GM23338 (cell line): ENCODE measurements at regions not wholly inside any gene's neighbourhood (a gene's known extent, or its start where the extent isn't known, plus 50 kb on each side); places are given as distances from the start of the nearest gene placed in this dataset.

Experiments used
- ATAC-seq: fragments of 200-7000 bp; cut with Tn5 transposase; 3 replicates; pipeline ENCODE4 v1.9.1; 2020
- DNase-seq: peaks from one replicate; pipeline ENCODE4 v3.0.0-alpha.2; 2015; ENCODE audit warnings: low spot score
- H2AFZ ChIP-seq: fragments of 200-600 bp; sonication (generic); 2 replicates; pipeline ENCODE4 v1.8.0; 2016; ENCODE audit warnings: antibody characterized with exemption, mild to moderate bottlenecking, moderate library complexity
- H3F3A ChIP-seq: fragments of 200-600 bp; sonication (generic); replicated peaks from 2 replicates; pipeline ENCODE4 v1.8.0; 2017; ENCODE audit warnings: antibody characterized with exemption, mixed run types, low read depth
- H3K27ac ChIP-seq: fragments of 200-600 bp; sonication (generic); 2 replicates; pipeline ENCODE4 v1.6.1; 2016; ENCODE audit warnings: low read depth
- H3K27me3 ChIP-seq: fragments of 200-600 bp; sonication (generic); 2 replicates; pipeline ENCODE4 v1.8.0; 2016; ENCODE audit warnings: mild to moderate bottlenecking, mixed run types, moderate library complexity; ENCODE audit not compliant: insufficient read depth
- H3K36me3 ChIP-seq: fragments of 200-600 bp; sonication (generic); 2 replicates; pipeline ENCODE4 v1.8.0; 2016; ENCODE audit warnings: mild to moderate bottlenecking; ENCODE audit not compliant: insufficient read depth
- H3K4me1 ChIP-seq: fragments of 200-600 bp; sonication (generic); 2 replicates; pipeline ENCODE4 v1.8.0; 2016; ENCODE audit warnings: mild to moderate bottlenecking, moderate library complexity; ENCODE audit not compliant: insufficient read depth
- H3K4me2 ChIP-seq: fragments of 200-600 bp; sonication (generic); 2 replicates; pipeline ENCODE4 v1.7.1; 2017; ENCODE audit warnings: mixed run types
- H3K4me3 ChIP-seq: fragments of 200-600 bp; sonication (generic); 2 replicates; pipeline ENCODE4 v1.6.1; 2016; ENCODE audit warnings: mixed run types
- H3K79me2 ChIP-seq: fragments of 200-600 bp; sonication (generic); replicated peaks from 2 replicates; pipeline ENCODE4 v1.8.0; 2017; ENCODE audit warnings: mild to moderate bottlenecking; ENCODE audit not compliant: insufficient read depth
- H3K9me2 ChIP-seq: fragments of 200-600 bp; sonication (generic); 2 replicates; pipeline ENCODE4 v1.8.0; 2017; ENCODE audit not compliant: insufficient read depth
- H4K20me1 ChIP-seq: fragments of 200-600 bp; sonication (generic); replicated peaks from 2 replicates; pipeline ENCODE4 v1.8.0; 2017; ENCODE audit warnings: mild to moderate bottlenecking; ENCODE audit not compliant: insufficient read depth
- H3K27ac Mint-ChIP-seq: 2 replicates; pipeline ENCODE4 v1.8.0; 2020; ENCODE audit warnings: inconsistent platforms, mild to moderate bottlenecking, moderate library complexity, mixed read lengths
- H3K27me3 Mint-ChIP-seq: 3 replicates; pipeline ENCODE4 v1.8.0; 2022; ENCODE audit warnings: low read depth, mild to moderate bottlenecking, moderate library complexity, mixed read lengths, inconsistent platforms; ENCODE audit not compliant: insufficient read depth, poor library complexity
- H3K36me3 Mint-ChIP-seq: 3 replicates; pipeline ENCODE4 v1.8.0; 2021; ENCODE audit warnings: low read depth, mild to moderate bottlenecking, inconsistent platforms, moderate library complexity, mixed read lengths
- H3K4me1 Mint-ChIP-seq: 3 replicates; pipeline ENCODE4 v1.8.0; 2020; ENCODE audit warnings: mild to moderate bottlenecking, inconsistent platforms, mixed read lengths
- H3K4me3 Mint-ChIP-seq: 3 replicates; pipeline ENCODE4 v1.8.0; 2021; ENCODE audit warnings: moderate library complexity, mild to moderate bottlenecking, inconsistent platforms, mixed read lengths
- H3K9me3 Mint-ChIP-seq: 3 replicates; pipeline ENCODE4 v1.8.0; 2020; ENCODE audit warnings: moderate library complexity, mild to moderate bottlenecking, inconsistent platforms, mixed read lengths
- CREB1 ChIP-seq: fragments of 250-450 bp; sonication (Bioruptor Pico); IDR thresholded peaks from 2 replicates; pipeline ENCODE4 v1.5.0; 2020; ENCODE audit warnings: low read depth, mild to moderate bottlenecking, moderate library complexity
- EZH2 ChIP-seq: fragments of 200-600 bp; sonication (generic); IDR thresholded peaks from one replicate; pipeline ENCODE4 v1.8.0; 2017; ENCODE audit warnings: antibody characterized with exemption, mild to moderate bottlenecking, low read depth; ENCODE audit not compliant: unreplicated experiment
- EZH2phosphoT487 ChIP-seq: fragments of 200-600 bp; sonication (generic); IDR thresholded peaks from one replicate; pipeline ENCODE4 v1.8.1; 2018; ENCODE audit warnings: antibody characterized with exemption; ENCODE audit not compliant: unreplicated experiment
- NANOG ChIP-seq: IDR thresholded peaks from 2 replicates; pipeline ENCODE4 v1.6.1; 2016; ENCODE audit warnings: antibody characterized with exemption, borderline replicate concordance
- STAT1 ChIP-seq: IDR thresholded peaks from one replicate; pipeline ENCODE4 v1.6.1; 2016; ENCODE audit warnings: antibody characterized with exemption; ENCODE audit not compliant: unreplicated experiment
- ZNF114 ChIP-seq: fragments of 250-450 bp; sonication (Bioruptor Pico); IDR thresholded peaks from 2 replicates; pipeline ENCODE4 v1.5.0; 2020; ENCODE audit warnings: mild to moderate bottlenecking, moderate library complexity
- ZNF331 ChIP-seq: fragments of 250-450 bp; sonication (Bioruptor Pico); IDR thresholded peaks from 2 replicates; pipeline ENCODE4 v1.5.0; 2020; ENCODE audit warnings: low read depth, mild to moderate bottlenecking, moderate library complexity
- TF ChIP-seq, protein P1 (sequence below): IDR thresholded peaks from 2 replicates; pipeline ENCODE4 v1.6.1; 2016; ENCODE audit warnings: antibody characterized with exemption
- TF ChIP-seq, protein P2 (sequence below): fragments of 250-450 bp; sonication (Bioruptor Pico); IDR thresholded peaks from 2 replicates; pipeline ENCODE4 v1.5.0; 2020; ENCODE audit warnings: mild to moderate bottlenecking, moderate library complexity

- TF ChIP-seq, protein P1, sequence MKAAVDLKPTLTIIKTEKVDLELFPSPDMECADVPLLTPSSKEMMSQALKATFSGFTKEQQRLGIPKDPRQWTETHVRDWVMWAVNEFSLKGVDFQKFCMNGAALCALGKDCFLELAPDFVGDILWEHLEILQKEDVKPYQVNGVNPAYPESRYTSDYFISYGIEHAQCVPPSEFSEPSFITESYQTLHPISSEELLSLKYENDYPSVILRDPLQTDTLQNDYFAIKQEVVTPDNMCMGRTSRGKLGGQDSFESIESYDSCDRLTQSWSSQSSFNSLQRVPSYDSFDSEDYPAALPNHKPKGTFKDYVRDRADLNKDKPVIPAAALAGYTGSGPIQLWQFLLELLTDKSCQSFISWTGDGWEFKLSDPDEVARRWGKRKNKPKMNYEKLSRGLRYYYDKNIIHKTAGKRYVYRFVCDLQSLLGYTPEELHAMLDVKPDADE: no peak
- TF ChIP-seq, protein P2, sequence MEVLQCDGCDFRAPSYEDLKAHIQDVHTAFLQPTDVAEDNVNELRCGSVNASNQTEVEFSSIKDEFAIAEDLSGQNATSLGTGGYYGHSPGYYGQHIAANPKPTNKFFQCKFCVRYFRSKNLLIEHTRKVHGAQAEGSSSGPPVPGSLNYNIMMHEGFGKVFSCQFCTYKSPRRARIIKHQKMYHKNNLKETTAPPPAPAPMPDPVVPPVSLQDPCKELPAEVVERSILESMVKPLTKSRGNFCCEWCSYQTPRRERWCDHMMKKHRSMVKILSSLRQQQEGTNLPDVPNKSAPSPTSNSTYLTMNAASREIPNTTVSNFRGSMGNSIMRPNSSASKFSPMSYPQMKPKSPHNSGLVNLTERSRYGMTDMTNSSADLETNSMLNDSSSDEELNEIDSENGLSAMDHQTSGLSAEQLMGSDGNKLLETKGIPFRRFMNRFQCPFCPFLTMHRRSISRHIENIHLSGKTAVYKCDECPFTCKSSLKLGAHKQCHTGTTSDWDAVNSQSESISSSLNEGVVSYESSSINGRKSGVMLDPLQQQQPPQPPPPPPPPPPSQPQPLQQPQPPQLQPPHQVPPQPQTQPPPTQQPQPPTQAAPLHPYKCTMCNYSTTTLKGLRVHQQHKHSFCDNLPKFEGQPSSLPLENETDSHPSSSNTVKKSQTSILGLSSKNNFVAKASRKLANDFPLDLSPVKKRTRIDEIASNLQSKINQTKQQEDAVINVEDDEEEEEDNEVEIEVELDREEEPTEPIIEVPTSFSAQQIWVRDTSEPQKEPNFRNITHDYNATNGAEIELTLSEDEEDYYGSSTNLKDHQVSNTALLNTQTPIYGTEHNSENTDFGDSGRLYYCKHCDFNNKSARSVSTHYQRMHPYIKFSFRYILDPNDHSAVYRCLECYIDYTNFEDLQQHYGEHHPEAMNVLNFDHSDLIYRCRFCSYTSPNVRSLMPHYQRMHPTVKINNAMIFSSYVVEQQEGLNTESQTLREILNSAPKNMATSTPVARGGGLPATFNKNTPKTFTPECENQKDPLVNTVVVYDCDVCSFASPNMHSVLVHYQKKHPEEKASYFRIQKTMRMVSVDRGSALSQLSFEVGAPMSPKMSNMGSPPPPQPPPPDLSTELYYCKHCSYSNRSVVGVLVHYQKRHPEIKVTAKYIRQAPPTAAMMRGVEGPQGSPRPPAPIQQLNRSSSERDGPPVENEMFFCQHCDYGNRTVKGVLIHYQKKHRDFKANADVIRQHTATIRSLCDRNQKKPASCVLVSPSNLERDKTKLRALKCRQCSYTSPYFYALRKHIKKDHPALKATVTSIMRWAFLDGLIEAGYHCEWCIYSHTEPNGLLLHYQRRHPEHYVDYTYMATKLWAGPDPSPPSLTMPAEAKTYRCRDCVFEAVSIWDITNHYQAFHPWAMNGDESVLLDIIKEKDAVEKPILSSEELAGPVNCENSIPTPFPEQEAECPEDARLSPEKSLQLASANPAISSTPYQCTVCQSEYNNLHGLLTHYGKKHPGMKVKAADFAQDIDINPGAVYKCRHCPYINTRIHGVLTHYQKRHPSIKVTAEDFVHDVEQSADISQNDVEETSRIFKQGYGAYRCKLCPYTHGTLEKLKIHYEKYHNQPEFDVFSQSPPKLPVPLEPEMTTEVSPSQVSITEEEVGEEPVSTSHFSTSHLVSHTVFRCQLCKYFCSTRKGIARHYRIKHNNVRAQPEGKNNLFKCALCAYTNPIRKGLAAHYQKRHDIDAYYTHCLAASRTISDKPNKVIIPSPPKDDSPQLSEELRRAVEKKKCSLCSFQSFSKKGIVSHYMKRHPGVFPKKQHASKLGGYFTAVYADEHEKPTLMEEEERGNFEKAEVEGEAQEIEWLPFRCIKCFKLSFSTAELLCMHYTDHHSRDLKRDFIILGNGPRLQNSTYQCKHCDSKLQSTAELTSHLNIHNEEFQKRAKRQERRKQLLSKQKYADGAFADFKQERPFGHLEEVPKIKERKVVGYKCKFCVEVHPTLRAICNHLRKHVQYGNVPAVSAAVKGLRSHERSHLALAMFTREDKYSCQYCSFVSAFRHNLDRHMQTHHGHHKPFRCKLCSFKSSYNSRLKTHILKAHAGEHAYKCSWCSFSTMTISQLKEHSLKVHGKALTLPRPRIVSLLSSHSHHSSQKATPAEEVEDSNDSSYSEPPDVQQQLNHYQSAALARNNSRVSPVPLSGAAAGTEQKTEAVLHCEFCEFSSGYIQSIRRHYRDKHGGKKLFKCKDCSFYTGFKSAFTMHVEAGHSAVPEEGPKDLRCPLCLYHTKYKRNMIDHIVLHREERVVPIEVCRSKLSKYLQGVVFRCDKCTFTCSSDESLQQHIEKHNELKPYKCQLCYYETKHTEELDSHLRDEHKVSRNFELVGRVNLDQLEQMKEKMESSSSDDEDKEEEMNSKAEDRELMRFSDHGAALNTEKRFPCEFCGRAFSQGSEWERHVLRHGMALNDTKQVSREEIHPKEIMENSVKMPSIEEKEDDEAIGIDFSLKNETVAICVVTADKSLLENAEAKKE (CRISPR knock-in tag): no peak
- TF ChIP-seq NANOG: no peak
- TF ChIP-seq ZNF331 (CRISPR knock-in tag): no peak
- no peak for TF ChIP-seq EZH2phosphoT487
- TF ChIP-seq EZH2: no peak
- no peak for TF ChIP-seq STAT1
- TF ChIP-seq CREB1 (CRISPR knock-in tag): no peak
- TF ChIP-seq ZNF114: no peak
- Histone ChIP-seq H3K27me3 (no peaks in the 10 kb centered on the region), H2AFZ (no peak overlapping the region), H3K4me2 (no peak overlapping the region), H3K9me2 (no peaks in the 10 kb centered on the region), H3K4me1 (no peaks in the 10 kb centered on the region; the same call in 1 of the 2 replicates), H3F3A (no peaks in the 10 kb centered on the region), H3K79me2 (no peaks in the 10 kb centered on the region), H4K20me1 (no peaks in the 10 kb centered on the region), H3K4me3 (no peak overlapping the region), H3K36me3 (no peaks in the 10 kb centered on the region), H3K27ac (no peak overlapping the region)
- Mint-ChIP-seq H3K4me1 (peaks cover 7% of the 10 kb centered on the region; the same call in 2 of the 3 replicates), H3K36me3 (no peaks in the 10 kb centered on the region), H3K27ac (no peak overlapping the region), H3K9me3 (no peaks in the 10 kb centered on the region), H3K4me3 (no peak overlapping the region), H3K27me3 (peaks cover 2% of the 10 kb centered on the region)
- DNase-seq (no peak), ATAC-seq (no peak)
Observed at GRCh38 chr2:12453731-12454130, 263.0 kb upstream of the TRIB2 start.
